HG03439 (cell line): ENCODE measurements at regions not wholly inside any gene's neighbourhood (a gene's known extent, or its start where the extent isn't known, plus 50 kb on each side); places are given as distances from the start of the nearest gene placed in this dataset.
"Not testable (repeated sequence)": the region's sequence is repeated elsewhere in the genome, so short reads cannot be mapped to it uniquely, and the experiment has no call there.

Experiments used
- ATAC-seq: cut with Tn5 transposase; IDR thresholded peaks from one replicate; pipeline ENCODE4 v1.9.1; 2021; ENCODE audit warnings: mild to moderate bottlenecking, moderate library complexity; ENCODE audit not compliant: unreplicated experiment

DNA sequence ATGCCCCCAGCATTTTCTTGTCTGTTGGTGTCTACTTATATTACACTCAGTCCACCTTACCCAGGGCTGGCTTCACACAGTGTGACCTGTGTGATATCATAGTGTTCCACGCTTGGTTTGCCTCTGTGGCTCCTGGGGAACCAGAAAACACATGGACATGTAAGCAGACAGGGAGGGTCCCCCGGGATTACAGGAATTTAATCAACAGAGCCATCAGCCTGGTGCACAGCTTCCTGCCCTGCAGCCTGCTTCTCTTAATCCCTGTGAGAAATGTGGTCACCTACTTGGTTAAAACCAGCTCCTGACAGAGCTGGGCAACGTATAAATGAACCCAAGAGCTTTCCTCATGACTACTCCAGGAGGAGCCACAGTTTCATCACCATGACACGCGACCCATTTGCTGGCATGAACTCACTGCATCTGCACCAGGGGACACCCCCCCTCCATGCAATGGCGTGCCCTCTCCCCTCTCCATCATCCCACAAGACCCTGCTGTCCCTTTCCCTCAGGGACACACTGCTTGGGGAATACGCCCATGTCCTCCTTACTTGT lies 152.1 kb downstream of the UQCRFS1 start:
- ATAC-seq: no peak

GRCh38 chr19:29056535-29056934 lies 156.4 kb downstream of the UQCRFS1 start:
- ATAC-seq: no peak

- no peak for ATAC-seq
Measured at GRCh38 chr19:29054886-29055675, 157.9 kb downstream of the UQCRFS1 start.

- ATAC-seq: no peak
Measured at GRCh38 chr19:29048873-29049272, 164.1 kb downstream of the UQCRFS1 start.

DNA sequence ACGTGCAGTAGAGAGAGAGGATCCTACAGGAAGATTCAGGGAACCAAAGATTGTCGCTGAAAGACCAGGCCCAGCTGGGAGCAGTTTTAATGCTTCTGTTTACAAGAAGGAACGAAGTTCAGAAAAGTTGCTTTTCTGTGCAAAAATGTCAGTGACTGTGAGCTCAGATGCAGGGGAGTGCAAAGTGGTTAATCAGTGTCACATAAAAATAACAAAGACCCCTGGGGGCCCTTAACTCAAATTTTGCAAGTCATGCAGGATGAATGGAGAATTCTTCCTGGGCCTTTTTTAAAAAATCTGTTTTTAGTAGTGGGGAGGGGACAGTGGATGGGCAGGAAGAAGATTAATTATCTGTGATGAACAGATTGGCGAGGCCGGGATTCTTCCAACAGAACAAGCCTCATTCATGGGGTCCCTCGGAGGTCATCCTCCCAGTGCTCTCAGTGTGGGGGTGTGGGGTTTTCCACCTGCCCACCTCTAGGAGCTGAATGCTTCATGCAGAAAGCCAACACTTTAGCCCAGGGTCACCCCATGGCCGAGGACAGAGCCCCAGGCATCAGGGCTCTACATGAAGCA lies 167.2 kb downstream of the UQCRFS1 start:
- ATAC-seq: no peak

- ATAC-seq: no peak
Measured at GRCh38 chr19:29044037-29044436, 168.9 kb downstream of the UQCRFS1 start.

DNA sequence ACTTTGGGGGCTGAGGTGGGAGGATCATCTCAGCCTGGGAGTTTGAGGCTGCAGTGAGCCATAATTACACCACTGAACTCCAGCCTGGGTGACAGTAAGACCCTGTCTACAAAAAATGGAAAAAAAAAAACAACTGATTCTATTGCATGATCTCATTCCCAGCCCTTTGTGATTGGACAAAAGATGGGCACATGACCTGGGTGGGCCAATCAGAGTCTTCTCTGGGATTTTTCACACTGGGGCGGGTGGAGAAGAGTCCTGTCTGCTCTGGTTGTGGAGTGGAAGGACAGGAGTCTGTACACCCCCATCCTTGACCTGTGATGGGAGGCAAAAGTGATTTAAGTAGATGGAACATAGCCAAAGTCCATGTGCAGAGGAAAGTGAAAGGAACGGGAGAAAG lies 170.5 kb downstream of the UQCRFS1 start:
- no peak for ATAC-seq

- ATAC-seq: no peak
Measured at GRCh38 chr19:29040951-29041350, 172.0 kb downstream of the UQCRFS1 start.

GRCh38 chr19:29040292-29040691 lies 172.7 kb downstream of the UQCRFS1 start:
- ATAC-seq: no peak

DNA sequence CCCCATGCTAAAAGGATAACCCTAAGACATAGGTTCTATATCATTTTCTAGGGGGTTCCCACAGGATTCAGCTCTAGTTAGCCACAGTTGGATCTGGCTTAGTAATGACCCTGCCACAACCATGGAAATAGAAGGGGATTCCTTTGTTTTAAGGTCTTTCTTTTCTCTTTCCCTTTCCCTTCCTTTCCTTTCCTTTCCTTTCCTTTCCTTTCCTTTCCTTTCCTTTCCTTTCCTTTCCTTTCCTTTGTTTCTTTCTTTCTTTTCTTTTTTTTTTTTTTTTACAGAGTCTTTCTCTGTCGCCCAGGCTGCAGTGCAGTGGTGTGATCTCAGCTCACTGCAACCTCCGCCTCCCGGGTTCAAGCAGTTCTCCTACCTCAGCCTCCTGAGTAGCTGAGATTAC lies 173.9 kb downstream of the UQCRFS1 start:
- not testable (repeated sequence) for ATAC-seq

DNA sequence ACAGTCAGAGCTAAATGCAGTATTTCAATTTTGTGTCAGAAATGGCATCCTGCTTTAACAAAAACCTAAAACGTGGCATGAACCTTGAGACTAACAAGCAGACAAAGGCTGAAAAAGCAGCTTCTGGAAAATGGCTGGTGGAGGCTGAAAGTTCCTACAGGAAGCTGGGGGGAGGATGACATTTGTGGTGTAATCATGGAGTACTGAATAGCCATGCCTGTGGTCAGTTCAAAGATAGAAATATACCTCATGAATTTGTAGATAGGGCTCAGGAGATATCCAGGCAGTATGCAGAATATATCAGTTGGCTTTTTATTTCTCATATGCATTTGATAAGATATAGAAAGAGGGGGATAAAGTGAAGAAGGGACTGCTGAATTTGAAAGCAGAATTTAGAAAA lies 181.7 kb downstream of the UQCRFS1 start:
- no peak for ATAC-seq

- ATAC-seq: no peak
Measured at GRCh38 chr19:29029268-29029958, 183.5 kb downstream of the UQCRFS1 start.

DNA sequence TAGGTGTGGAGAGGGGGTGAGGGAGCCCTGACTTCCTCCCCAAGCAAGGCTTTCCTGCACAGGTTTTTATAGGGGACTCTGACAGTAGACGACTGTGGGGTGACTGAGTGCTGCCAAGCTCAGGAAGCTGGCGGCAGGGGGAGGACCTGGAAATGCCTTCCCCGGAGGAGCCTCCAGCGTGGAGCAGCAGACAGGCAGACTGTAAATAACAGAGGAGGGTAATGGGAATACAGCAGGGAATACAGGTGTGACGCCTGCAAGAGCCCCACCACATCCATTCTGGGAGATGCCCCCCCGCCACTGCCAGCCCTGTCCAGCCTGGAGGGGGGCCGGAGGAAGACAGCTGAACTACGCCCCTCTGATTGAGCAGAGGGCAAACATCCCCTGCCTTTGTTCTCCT lies 190.4 kb downstream of the UQCRFS1 start:
- ATAC-seq: no peak

GRCh38 chr19:29022165-29022564 lies 190.8 kb downstream of the UQCRFS1 start:
- no peak for ATAC-seq

GRCh38 chr19:29021232-29021916 lies 191.6 kb downstream of the UQCRFS1 start:
- ATAC-seq: no peak

GRCh38 chr19:29019403-29019802 lies 193.5 kb downstream of the UQCRFS1 start:
- no peak for ATAC-seq

DNA sequence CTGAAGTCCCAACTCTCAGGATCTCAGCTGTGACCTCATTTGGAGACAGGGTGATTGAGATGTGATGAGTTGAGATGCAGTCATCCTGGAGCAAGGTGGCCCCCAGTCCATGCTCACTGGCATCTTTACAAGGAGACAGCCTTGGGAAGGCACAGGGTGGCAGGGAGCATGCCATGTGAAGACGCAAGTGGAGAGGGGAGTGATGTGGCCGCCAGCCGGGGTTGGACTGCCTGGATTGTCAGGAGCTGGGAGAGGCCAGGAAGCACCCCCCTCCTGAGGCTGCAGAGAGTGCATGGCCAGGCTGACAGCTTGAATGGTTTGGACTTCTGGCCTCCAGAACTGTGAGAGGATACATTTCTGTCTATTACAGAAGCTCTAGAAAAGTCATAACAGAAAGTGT lies 194.4 kb downstream of the UQCRFS1 start:
- no peak for ATAC-seq

- ATAC-seq: no peak
Measured at GRCh38 chr19:29017788-29018187, 195.2 kb downstream of the UQCRFS1 start.

DNA sequence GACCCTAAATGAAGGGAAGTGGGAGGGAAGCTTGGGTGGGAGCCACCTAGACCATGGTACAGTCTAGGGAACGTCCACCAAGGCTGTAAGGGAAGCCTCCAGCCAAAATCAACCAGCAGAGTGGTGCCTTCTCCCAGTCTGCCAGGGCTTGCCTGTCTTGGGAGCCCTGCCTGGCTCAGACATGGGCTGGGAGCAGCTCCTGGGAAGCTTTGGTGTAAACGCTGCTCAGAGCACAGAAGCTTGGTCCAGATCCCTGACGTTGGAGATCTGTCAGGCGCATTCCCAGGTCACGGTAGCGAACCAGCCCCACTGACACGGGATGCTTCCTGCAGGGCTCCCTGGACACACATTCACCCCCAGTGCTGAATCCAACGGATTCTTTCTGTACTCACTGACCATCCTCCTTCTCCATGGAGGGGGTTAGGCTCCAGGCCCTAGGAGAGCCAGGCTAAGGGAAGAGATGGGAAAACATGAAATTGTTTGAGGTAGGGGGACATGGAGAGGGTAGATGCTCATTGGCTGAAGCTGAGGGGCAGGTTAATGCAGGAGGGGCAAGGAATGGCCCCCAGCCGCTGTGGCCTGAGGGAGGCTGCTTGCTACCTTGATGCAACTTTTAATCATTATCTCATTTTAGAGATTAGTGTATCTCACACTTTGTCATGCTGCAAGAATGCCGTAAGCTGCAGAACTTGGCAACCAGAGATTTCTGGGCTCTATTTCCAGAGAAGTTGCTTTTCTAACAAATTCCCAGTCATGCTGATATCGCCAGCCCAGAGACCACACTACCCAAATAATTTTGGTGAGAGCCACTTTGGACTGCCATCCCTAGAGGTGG lies 195.8 kb downstream of the UQCRFS1 start:
- no peak for ATAC-seq

GRCh38 chr19:29016353-29016752 lies 196.6 kb downstream of the UQCRFS1 start:
- ATAC-seq: no peak
